Limb (tissue), 2 donors: ENCODE measurements at regions not wholly inside any gene's neighbourhood (a gene's known extent, or its start where the extent isn't known, plus 50 kb on each side); places are given as distances from the start of the nearest gene placed in this dataset.

ENCODE experiments used
- DNase-seq, 2 donors: peaks; one replicate each; pipeline ENCODE4 v3.0.0-alpha.2; 2016; ENCODE audit errors: extremely low spot score in 2 of 2

- DNase-seq, result no peak
Measured at GRCh38 chr5:98643569-98643968, 129.9 kb upstream of the RGMB start.

- no peak for DNase-seq
Measured at GRCh38 chr5:98651715-98652114, 121.7 kb upstream of the RGMB start.

- no peak for DNase-seq
Measured at GRCh38 chr5:98656125-98656795, 117.2 kb upstream of the RGMB start.

- DNase-seq, result no peak
Measured at GRCh38 chr5:98656796-98657195, 116.7 kb upstream of the RGMB start.

GRCh38 chr5:98657559-98657958 is 115.9 kb upstream of the RGMB start:
- DNase-seq, result no peak

- no peak for DNase-seq
Measured at GRCh38 chr5:98663521-98663920, 109.9 kb upstream of the RGMB start.

- DNase-seq, result no peak
Measured at GRCh38 chr5:98664736-98665135, 108.7 kb upstream of the RGMB start.

- no peak for DNase-seq
Measured at GRCh38 chr5:98679963-98680362, 93.5 kb upstream of the RGMB start.

- DNase-seq, result no peak
Measured at GRCh38 chr5:98690002-98690401, 83.5 kb upstream of the RGMB start.

- no peak for DNase-seq
Measured at GRCh38 chr5:98694902-98695301, 78.6 kb upstream of the RGMB start.

GRCh38 chr5:98698359-98698758 is 75.1 kb upstream of the RGMB start:
- no peak for DNase-seq

- DNase-seq, result no peak
Measured at GRCh38 chr5:98700730-98701129, 72.7 kb upstream of the RGMB start.

GRCh38 chr5:98705841-98706240 is 67.6 kb upstream of the RGMB start:
- DNase-seq, result no peak

GRCh38 chr5:98709681-98710080 is 63.8 kb upstream of the RGMB start:
- no peak for DNase-seq

- DNase-seq, result no peak
Measured at GRCh38 chr5:98713027-98713426, 60.4 kb upstream of the RGMB start.

GRCh38 chr5:98713856-98714255 is 59.6 kb upstream of the RGMB start:
- DNase-seq, result no peak

- no peak for DNase-seq
Measured at GRCh38 chr5:98714710-98715288, 58.7 kb upstream of the RGMB start.

- no peak for DNase-seq
Measured at GRCh38 chr5:98721231-98721928, 52.1 kb upstream of the RGMB start.

GRCh38 chr5:98722188-98722587 is 51.3 kb upstream of the RGMB start:
- no peak for DNase-seq

- no peak for DNase-seq
Measured at GRCh38 chr5:98723061-98723460, 50.4 kb upstream of the RGMB start.
